ENCODE measurements at regions not wholly inside any gene's neighbourhood (a gene's known extent, or its start where the extent isn't known, plus 50 kb on each side); places are given as distances from the start of the nearest gene placed in this dataset.

GRCh38 chr3:190973771-190974170 lies 111.3 kb upstream of the GMNC start:
- Mint-ChIP-seq H3K27me3 (ENCODE audit: unreplicated experiment) (no peaks in the 10 kb centered on the region), H3K27ac (ENCODE audit: unreplicated experiment) (no peak overlapping the region), H3K4me1 (ENCODE audit: low read depth, unreplicated experiment) (no peaks in the 10 kb centered on the region), H3K9me3 (ENCODE audit: low read depth, unreplicated experiment) (no peaks in the 10 kb centered on the region), H3K4me3 (ENCODE audit: low read depth, unreplicated experiment) (no peak overlapping the region), H3K36me3 (ENCODE audit: insufficient read depth, unreplicated experiment) (no peaks in the 10 kb centered on the region)
- no peak for DNase-seq
- TF ChIP-seq CTCF (IDR thresholded peaks at IDR 0.05; ENCODE audit: unreplicated experiment) = no peak
- intact Hi-C loops (cut with micrococcal nuclease; ENCODE audit: unreplicated experiment) = no loop called here
- BruUV-seq (replicated peaks) = no TSS peak
- CTCF ChIA-PET = no interaction called here

GRCh38 chr3:190972840-190973270 lies 110.4 kb upstream of the GMNC start:
- Mint-ChIP-seq H3K4me3 (ENCODE audit: low read depth, unreplicated experiment) (no peak overlapping the region), H3K9me3 (ENCODE audit: low read depth, unreplicated experiment) (no peaks in the 10 kb centered on the region), H3K27ac (ENCODE audit: unreplicated experiment) (no peak overlapping the region), H3K36me3 (ENCODE audit: insufficient read depth, unreplicated experiment) (no peaks in the 10 kb centered on the region), H3K27me3 (ENCODE audit: unreplicated experiment) (no peaks in the 10 kb centered on the region), H3K4me1 (ENCODE audit: low read depth, unreplicated experiment) (no peaks in the 10 kb centered on the region)
- CTCF ChIA-PET = interaction anchor here (0.5 kb wide), 1 partner anchor 917 kb away, joined by 3 read pairs; no protein-coding TSS in a partner anchor
- DNase-seq = no peak
- intact Hi-C loops (cut with micrococcal nuclease; ENCODE audit: unreplicated experiment) = no loop called here
- BruUV-seq (replicated peaks) = no TSS peak
- TF ChIP-seq CTCF (IDR thresholded peaks at IDR 0.05; ENCODE audit: unreplicated experiment) = no peak

- Mint-ChIP-seq H3K36me3 (ENCODE audit: insufficient read depth, unreplicated experiment) (no peaks in the 10 kb centered on the region), H3K27me3 (ENCODE audit: unreplicated experiment) (no peaks in the 10 kb centered on the region), H3K9me3 (ENCODE audit: low read depth, unreplicated experiment) (no peaks in the 10 kb centered on the region), H3K27ac (ENCODE audit: unreplicated experiment) (no peak overlapping the region), H3K4me1 (ENCODE audit: low read depth, unreplicated experiment) (no peaks in the 10 kb centered on the region), H3K4me3 (ENCODE audit: low read depth, unreplicated experiment) (no peak overlapping the region)
- CTCF ChIA-PET = interaction anchor here (0.5 kb wide), 1 partner anchor 917 kb away, joined by 3 read pairs; no protein-coding TSS in a partner anchor
- BruUV-seq (replicated peaks) = no TSS peak
- no peak for TF ChIP-seq CTCF (IDR thresholded peaks at IDR 0.05; ENCODE audit: unreplicated experiment)
- intact Hi-C loops (cut with micrococcal nuclease; ENCODE audit: unreplicated experiment) = no loop called here
- DNase-seq = no peak
These were observed 109.7 kb upstream of the GMNC start for GRCh38 chr3:190972196-190972595.

GRCh38 chr3:190970560-190970959 lies 108.1 kb upstream of the GMNC start:
- Mint-ChIP-seq H3K27ac (ENCODE audit: unreplicated experiment) (no peak overlapping the region), H3K4me1 (ENCODE audit: low read depth, unreplicated experiment) (no peaks in the 10 kb centered on the region), H3K9me3 (ENCODE audit: low read depth, unreplicated experiment) (no peaks in the 10 kb centered on the region), H3K4me3 (ENCODE audit: low read depth, unreplicated experiment) (no peak overlapping the region), H3K36me3 (ENCODE audit: insufficient read depth, unreplicated experiment) (no peaks in the 10 kb centered on the region), H3K27me3 (ENCODE audit: unreplicated experiment) (no peaks in the 10 kb centered on the region)
- no peak for TF ChIP-seq CTCF (IDR thresholded peaks at IDR 0.05; ENCODE audit: unreplicated experiment)
- intact Hi-C loops (cut with micrococcal nuclease; ENCODE audit: unreplicated experiment) = no loop called here
- CTCF ChIA-PET = interaction anchor here (1.2 kb wide), 1 partner anchor 11 kb away, joined by 3 read pairs; no protein-coding TSS in a partner anchor
- no TSS peak for BruUV-seq (replicated peaks)
- no peak for DNase-seq
